ENCODE measurements at regions not wholly inside any gene's neighbourhood (a gene's known extent, or its start where the extent isn't known, plus 50 kb on each side); places are given as distances from the start of the nearest gene placed in this dataset.
A peak's percentile ranks its signal among the peaks of the same experiment; 100 is the strongest.

DNA sequence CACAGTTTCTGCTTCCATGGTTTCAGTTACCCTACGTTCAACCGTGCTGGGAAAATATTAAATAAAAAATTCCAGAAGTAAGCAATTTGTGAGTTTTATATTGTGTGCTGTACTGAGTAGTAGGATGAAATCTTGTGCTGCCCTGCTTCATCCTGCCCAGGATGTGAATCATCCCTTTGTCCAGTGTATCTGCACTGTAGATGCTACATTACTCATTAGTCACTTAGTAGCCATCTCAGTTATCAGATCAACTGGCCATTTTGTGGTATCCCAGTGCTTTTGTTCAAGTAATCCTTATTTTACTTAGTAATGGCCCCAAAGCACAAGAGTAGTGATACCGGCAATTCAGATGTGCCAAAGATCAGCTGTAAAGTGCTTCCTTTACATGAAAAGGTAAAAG lies 97.9 kb downstream of the COX18 start:
- Histone ChIP-seq H3K9me1 (ENCODE audit: insufficient read depth, low read length) (peaks cover 5% of the 10 kb centered on the region), H2AFZ (replicated peaks; ENCODE audit: low read length, poor library complexity) (peak overlapping the region; percentile 34), H3K56ac (ENCODE audit: extremely low read depth, insufficient read depth, low read length) (no peak overlapping the region), H3K14ac (replicated peaks; ENCODE audit: low read depth, low read length) (0 out of 2 replicates have a peak overlapping the region, but pooled peaks have one; percentile 19), H3K79me1 (ENCODE audit: low read depth in 1 of 2, low read length in 2 of 2) (no peaks in the 10 kb centered on the region), H4K8ac (ENCODE audit: low read depth in 2 of 2, low read length in 2 of 2) (peak overlapping the region in 1 of 2 experiments; percentile 86; a peak in 2 of 4 replicates), H3K9ac (ENCODE audit: low read depth, low read length) (no peak overlapping the region), H2BK5ac (ENCODE audit: low read depth, low read length, poor library complexity, severe bottlenecking) (peak overlapping the region; percentile 78), H3K4ac (ENCODE audit: low read depth, low read length) (peak overlapping the region; percentile 29; the same call in 1 of the 2 replicates), H3K27me3 (ENCODE audit: control insufficient read depth, insufficient read depth, low read length) (no peaks in the 10 kb centered on the region), H4K5ac (ENCODE audit: low read depth, low read length) (no peak overlapping the region), H2AK5ac (ENCODE audit: low read depth, low read length) (no peak overlapping the region), H2BK20ac (ENCODE audit: low read depth, low read length) (peak overlapping the region; percentile 77; the same call in 1 of the 2 replicates), H3K4me2 (ENCODE audit: low read depth, low read length) (no peak overlapping the region), H4K20me1 (ENCODE audit: insufficient read depth, low read length) (no peaks in the 10 kb centered on the region), H4K91ac (ENCODE audit: insufficient read depth, low read depth, low read length) (peak overlapping the region; percentile 8; the same call in 1 of the 2 replicates), H3K18ac (ENCODE audit: low read depth, low read length) (no peak overlapping the region), H3K4me3 (ENCODE audit: insufficient read depth, low read depth, low read length) (no peak overlapping the region), H3K4me1 (ENCODE audit: control insufficient read depth, insufficient read depth, low read length) (peaks cover 4% of the 10 kb centered on the region), H2BK120ac (ENCODE audit: low read depth, low read length) (peak overlapping the region; percentile 70), H3K27ac (ENCODE audit: insufficient read depth, low read length) (no peak overlapping the region), H3K23ac (ENCODE audit: low read depth, low read length) (no peak overlapping the region), H2AK9ac (replicated peaks; ENCODE audit: low read depth, low read length, poor library complexity) (peak overlapping the region; percentile 66), H3K9me3 (ENCODE audit: control insufficient read depth, insufficient read depth, low read length) (peaks cover 2% of the 10 kb centered on the region; the same call in 1 of the 2 replicates), H3K36me3 (ENCODE audit: control insufficient read depth, insufficient read depth, low read length) (no peaks in the 10 kb centered on the region), H2BK15ac (ENCODE audit: low read depth, low read length) (no peak overlapping the region)
- DNase-seq (peak; percentile 92), ATAC-seq (ENCODE audit: low read depth) (peak; percentile 85)
- BruUV-seq (replicated peaks) = no TSS peak
- no CpG with 5 or more reads among the region's 3 CpGs for WGBS, 2 experiments (ENCODE audit: extremely low coverage in 2 of 2, insufficient read length in 1 of 2)
- dilution Hi-C loops (cut with HindIII; ENCODE audit: low sequenced_read_pairs, unreplicated experiment) (no loop called here), intact Hi-C loops (cut with micrococcal nuclease) (loop anchor here (5.0 kb wide), 1 partner anchor 74 kb away; no protein-coding TSS in a partner anchor), in situ Hi-C loops (cut with MboI; ENCODE audit: low sequenced_read_pairs) (no loop called here)
- ChIA-PET CTCF (interaction anchor here (0.7 kb wide), 1 partner anchor 24 kb away, joined by 4 read pairs; no protein-coding TSS in a partner anchor), POLR2A (ENCODE audit: unreplicated experiment) (no interaction called here)
- TF ChIP-seq POLR2A (IDR thresholded peaks at IDR 0.05; ENCODE audit: low read depth, low read length) (no peak), MAFK (IDR thresholded peaks at IDR 0.05; ENCODE audit: low read depth, low read length) (peak; percentile 34; the same call in 1 of the 2 replicates), FOS (IDR thresholded peaks at IDR 0.05; ENCODE audit: low read depth, low read length) (peak; percentile 60; the same call in 1 of the 2 replicates), CEBPB (IDR thresholded peaks at IDR 0.05; ENCODE audit: low read depth, low read length) (no peak)

Measured in IMR-90 (cell line).